NCI-H524 (cell line): ENCODE measurements at regions not wholly inside any gene's neighbourhood (a gene's known extent, or its start where the extent isn't known, plus 50 kb on each side); places are given as distances from the start of the nearest gene placed in this dataset.

ENCODE experiments used
- DNase-seq, 2 experiments: peaks; one replicate each; lab custom pipeline; 2025; lab: John Stamatoyannopoulos, UW

DNA sequence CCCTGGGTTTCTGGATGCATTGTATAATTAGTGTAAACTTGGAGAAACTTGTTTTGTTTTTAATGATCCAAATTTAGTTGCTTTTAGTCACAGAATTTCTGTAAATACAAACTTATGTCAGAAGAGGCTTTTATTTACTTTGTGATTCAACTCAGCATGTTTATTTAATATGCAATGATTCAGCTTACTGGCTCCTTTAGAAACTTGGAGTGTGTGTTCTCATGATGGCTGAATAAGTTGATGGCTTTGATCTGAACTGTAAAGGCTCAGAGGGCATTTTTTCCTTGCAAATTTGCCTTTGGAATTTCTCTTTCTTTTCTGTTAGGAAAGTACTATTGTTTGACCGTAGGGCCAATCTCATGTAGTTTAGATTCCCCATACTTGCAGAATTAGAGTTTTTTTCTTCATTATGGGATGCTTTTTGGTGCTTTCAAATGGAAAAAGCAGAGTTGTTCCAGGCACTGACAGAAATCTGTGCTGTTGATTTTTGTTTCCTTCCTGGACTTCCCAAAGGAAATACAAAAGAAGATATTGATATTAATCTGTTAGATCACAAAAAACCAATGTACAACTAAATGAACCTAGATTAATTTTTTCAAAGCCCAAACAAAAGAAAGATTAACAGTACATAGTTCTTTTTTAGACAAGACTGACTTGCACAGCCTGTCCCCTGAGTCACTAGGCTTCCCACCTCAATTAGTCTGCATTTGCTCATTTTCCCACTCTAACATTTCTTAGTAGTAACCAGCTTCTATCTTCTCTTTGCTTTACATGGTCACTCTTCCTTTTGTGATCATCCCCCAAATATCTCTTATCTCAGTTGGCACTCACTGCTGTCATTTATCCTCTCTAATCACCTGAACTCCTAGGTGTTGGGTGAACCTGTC lies 96.8 kb upstream of the AGR3 start:
- DNase-seq: no peak

DNA sequence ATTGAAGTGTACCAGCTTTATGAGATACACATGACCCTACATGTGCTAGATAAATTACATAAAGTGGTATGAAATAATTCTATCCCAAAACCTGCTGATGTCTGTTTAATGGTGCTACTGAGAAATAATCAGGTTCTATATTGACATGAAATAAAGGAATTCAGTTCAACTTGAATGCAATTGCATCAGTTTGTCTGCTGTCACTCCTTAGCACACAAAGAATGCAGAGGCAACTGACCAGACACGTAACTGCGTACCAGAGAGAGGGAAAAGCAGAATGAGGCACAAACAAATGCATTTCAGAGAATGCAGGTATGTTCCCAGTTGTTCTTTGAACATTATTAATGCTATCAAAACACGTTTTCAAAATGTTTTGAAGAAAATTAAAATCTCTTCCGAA lies 98.8 kb upstream of the AGR3 start:
- no peak for DNase-seq

DNA sequence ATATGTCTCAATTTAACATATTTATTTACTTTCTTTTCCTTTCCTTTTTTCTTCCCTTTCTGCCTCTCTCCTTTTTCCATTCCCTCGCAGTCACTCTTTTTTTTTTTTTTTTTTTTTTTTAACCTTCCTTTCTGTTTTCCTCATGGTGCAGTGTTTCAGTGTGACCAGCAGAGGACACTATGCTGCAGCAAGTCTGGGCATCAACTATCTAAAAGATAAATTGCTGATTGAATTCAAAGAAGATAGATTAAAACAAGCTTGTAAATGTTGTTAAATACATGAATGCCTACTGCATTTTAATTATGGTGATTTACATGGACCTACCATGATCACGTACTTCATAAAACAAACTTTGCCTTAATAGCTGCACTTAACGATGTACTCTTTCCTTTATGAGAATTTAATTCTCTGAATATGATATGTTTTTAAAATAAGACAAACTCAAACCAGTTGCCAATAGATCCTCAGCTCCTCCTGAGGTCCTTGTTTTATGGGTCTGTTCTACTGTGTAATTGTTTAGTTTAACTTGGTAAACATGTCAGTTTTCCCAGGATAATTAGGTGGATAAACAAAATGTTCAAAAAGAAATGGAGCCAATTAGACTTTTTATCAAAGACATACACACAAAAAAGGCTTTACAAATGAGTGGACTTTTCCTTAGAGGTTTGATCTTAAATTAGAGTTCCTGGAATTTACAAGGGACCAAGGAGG lies 101.0 kb upstream of the AGR3 start:
- DNase-seq: peak; percentile 2 to 19

DNA sequence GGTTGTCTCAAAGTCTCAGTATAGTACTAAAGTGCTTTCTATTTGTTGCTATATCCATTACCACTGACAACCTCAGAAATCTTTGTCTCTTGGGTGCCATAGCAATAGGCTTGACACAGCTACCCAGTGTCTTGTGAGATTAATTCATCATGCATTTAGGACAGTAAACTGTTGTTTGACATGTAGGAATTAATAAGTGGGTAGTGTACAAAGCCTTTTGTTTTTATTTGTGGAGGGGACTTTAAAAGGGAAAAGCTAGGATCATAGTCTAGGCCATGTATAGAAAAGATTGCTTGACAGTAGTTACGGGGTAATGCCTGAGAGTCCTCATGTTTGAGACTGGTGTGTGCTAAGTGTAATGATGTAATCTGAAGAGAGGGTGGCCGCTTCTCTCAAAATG lies 102.6 kb upstream of the AGR3 start:
- no peak for DNase-seq

DNA sequence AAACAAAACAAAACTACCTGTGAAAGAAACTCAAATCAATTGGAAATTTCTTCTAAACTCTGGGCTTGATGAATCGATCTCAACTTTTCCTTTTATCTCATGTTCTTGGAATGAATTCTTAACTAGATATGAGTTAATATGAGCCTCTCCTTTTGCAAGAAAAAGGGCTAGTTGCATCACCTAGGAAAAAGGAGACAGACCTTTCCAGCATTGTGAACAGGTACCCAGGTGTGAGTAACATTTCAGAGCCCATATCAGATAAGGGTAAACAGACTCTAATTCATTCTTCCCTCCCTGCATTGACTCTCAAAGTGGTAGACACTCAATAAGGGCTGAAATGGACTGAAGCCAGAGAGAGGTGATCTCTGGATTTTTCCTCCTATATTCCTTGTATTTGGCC lies 103.8 kb upstream of the AGR3 start:
- DNase-seq: no peak

DNA sequence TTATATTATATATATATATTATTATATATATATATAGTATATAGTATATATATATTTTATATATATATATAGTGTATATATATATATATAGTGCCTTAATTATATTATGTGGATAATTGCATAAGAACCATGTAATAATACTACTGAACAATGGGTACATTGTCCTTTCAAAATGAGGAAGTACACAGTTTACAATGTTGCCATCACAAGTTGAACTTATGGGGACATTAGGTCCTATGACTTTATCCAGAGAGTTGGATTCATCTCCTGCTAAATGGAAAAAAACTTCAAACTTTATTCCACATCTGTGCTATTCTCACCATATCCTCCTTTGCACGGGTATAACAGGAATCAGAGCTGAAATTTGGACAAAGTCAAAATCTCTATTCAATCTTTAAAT lies 105.0 kb upstream of the AGR3 start:
- DNase-seq: no peak

DNA sequence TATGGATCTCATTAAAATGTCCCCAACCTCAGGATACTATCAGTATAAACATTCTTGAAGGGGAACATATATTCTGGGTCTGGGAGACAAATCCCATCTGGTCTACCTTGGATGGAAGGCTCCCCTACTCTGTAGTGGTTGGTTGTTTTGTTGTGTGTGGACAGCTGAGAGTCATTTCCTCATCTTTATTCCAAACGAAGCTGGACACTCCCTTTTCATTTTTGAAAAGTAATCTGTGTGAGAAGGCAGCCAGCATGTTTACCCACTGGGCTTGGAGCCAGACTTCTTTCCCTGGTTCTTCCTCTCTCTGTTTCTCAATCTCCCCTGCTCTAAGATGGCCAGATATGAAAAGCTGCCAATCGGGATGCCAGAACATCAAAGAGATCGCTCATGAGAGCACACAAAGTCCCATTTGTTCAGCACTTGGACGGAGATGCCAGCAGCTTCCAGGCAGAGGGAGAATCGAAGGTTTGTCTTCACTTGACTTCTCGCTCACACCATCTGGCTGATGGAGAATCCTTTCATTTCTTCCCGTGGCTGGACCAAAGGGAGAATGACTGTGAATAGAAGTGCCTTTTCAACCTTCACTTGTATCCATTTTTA lies 108.1 kb upstream of the AGR3 start:
- DNase-seq: no peak

DNA sequence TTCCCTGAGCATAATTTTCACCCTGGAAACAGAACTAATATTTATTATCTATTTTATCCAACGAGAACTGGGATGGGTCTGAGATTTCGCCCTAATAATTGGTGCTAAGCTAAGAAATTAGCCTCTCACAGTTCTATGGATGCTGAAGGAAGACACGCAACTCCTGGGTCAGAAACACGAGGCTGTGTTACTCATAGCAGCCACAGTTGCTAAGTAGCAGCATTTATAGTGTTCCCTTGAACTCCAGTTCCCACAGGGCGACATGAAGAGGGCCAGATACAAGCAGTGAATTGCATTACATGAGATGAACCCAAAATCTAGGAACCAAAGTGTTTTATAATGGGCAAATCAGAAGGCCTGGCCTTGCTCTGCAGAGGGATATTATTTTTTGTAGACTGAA lies 109.8 kb upstream of the AGR3 start:
- DNase-seq: no peak

DNA sequence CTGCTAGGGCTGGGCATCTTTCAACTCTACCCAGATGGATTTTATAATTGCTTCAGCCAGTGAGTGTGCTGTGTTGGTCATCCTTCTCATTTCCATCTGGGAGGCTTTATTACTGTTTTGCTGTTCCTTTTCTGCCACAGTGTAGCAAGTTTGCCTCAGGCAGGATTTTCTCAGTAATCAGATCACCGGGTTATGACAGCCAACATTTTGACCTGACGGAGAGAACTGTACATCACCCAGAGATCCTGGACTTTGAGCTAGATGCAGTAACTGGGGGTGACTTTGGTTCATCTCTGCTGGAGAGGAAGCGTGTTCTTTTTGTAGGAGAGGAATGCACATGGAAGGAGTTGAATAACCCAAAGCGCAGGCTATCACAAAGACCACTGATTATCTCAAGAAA lies 111.8 kb upstream of the AGR3 start:
- no peak for DNase-seq

DNA sequence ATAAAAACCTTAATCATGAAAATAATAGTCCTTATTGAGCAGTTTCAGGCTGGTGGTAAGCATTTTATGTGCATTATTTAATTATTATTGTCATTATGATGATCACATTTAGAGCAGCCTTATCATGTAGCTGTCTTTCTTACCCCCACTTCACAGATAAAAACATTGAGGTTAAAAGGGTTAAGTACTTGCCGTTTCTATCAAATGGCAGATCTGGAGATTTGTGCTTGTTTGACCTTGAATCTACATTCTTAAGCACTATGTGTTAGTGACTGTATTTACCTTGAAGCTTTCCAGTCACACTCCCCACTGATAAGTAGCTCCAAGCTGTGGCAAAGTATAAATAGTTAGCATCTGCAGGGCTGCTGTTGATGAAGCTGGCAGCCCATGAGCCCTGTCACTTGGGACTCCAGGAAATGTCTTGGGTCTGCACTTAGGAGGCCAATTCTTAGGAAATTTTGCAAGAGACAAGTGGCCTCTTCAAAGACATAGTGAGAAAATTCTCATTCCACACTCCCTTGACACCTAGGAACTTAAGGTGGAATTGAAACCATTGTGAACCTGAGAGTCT lies 116.8 kb upstream of the AGR3 start:
- no peak for DNase-seq

DNA sequence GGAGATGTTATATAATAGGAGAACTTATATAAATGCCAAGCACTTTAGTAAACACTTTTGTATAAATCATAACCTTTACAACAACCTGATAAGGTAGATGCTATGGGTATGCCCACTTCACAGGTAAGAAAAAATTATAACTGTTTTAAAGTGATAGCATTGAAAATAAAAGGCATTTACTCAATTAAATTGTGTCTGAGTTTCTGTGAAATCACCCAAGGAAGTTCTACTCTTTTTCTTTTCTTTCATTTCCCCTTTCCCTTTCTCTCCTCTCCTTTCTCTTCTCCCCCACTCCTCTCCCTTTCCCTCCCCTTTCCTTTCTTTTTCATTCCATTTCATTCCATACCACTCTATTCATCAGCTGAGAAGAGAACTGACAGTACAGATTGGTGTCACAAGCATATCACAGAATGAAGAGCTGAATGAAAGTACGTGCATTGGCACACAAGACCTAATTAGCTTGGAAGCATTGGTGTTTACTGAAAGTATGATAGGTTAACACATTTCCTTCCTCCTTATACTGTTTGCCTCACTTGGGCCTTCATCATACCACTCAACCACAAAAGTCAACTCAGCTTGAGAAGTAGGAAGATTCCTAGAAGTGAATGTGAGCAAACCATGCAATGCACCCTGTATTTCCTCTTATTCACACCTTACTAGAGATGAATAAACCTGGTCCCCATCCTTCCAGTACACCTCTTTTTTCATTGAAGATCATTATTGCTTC lies 117.9 kb upstream of the AGR3 start:
- no peak for DNase-seq

DNA sequence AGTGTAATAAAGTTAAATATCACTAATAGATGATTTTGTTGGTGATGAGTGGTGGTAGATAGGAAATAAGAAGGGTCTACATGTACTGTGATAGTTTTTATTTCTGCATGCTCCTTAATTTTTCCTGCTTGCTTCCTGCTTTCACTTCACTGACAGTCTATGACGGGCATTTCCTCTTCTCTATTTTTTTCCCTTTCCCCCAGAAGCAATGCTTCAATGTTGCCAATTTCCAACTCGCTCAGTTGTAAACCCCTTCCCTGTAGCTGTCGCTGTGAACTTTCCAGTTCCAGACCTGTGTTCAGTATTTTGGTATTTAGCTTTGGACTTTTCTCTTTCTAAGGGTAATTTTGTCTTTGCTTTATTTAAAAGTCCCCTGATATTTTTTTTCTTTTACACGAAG lies 123.5 kb upstream of the AGR3 start:
- DNase-seq: no peak

DNA sequence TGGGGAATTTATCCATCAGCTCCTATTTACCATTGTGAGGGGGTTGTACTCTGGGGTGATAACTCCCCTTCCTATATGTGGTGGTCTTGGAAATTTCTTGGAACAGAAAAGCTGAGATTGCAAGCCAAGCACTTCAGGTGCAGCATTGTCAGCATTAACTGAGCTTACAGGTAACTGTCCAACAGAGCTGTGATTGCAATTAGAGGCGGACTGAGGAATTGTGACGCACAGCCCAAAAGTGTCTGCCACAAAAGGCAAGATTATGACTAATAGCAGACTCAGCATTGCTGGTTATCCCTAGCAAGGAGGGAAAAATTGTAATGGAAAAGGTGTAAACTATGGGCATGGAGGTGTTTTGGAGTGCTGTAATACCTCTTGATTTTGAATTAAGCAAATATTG lies 126.1 kb upstream of the AGR3 start:
- no peak for DNase-seq

DNA sequence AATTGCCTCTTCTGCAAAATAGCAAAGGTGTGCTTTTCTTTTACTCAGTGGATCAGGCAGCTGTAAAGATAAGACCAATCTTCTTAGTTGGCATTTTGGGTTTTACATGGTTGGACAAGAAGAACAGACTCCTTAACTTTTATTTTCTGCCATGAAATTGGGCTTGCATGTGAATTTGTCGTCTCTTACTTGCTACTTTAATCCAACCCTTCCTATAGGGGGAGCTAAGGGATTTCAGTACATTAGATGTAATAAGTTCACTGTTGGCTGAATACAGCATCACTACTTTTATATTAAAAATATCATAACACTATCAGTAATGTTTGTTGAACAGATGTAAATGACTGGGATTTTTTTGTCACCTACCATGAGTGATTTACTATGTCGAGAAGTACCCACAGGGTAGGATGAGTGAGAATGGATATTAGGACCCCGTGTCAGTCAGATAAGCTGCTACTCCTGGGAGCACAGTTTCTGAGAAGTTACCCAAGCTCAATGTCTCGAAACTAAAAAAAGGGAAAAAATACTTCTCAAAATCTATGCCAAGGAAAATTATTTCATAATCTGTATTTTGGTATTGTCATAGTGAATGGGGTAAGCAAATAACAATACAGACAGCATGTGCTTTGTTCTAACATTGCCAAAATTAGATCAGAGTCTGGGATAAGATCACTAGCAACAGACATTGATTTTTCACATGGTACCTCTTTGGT lies 127.4 kb upstream of the AGR3 start:
- peak in 1 of 2 experiments; percentile 4 for DNase-seq

DNA sequence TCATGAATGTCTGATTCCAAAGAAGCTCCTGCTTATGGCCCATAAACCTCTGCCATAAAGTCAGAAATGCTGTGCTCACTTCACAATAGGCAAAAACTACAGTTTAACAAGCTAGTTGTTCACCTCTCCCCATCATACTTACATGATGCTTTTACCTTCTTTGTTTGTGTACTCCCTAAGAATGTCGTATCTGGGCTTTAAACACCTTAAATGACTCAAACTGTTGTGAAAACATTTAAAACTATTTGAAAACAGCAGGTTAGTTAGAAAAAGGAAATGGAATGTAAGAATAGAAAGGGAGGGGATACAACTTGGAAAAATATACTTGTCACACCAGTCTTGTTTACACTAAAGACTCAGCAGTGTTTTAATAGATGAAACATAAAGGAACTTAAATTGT lies 128.2 kb upstream of the AGR3 start:
- DNase-seq: no peak

DNA sequence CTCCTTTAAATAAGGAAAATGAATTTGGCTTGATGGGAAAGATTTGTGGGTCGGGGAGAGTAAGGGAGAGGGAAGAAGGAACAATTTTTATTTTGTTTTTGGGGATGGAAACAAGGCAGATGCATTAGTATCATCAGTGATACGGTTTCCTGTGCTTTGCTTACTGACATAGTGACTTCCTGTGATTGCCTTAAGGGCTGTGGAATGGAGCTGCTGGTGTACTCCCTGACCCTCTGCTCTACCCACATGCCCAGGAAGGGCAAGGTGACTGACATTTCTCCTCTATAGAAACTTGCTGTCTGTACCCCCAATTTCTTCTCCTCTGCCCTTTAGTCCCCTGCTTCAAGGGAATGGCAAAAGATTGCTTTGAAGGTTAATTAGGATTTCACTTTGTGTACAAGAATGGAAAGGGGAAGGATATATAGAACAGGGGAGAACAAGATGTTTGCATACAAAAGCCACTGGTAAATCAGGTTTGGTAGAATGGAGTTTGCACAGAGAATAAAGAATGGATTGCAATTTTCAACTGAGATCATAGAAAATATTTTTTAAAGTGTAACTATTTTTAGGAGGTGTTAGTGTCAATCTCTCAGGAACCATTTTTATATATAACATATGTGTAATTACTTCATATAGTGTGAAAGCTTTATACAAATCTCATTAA lies 129.0 kb upstream of the AGR3 start:
- DNase-seq: no peak

DNA sequence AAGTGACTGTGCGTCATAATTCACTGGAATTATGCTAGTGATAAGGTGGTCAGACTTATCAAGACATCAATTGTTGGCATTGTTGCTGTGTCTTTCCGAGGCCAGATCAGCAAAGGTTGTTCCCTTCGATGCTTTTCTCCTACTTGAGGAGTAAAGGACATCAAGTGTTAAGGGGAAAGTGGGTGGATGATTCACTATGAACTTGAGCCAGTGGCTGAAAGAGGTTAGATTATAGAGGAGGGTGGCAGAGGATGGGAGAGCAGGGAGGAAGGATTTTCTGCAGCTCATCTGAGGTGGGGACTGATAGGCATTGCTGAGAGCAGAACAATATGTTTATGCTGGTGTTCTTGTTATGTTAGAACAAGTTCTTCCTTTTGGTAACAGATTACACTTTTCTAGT lies 131.4 kb upstream of the AGR3 start:
- no peak for DNase-seq

DNA sequence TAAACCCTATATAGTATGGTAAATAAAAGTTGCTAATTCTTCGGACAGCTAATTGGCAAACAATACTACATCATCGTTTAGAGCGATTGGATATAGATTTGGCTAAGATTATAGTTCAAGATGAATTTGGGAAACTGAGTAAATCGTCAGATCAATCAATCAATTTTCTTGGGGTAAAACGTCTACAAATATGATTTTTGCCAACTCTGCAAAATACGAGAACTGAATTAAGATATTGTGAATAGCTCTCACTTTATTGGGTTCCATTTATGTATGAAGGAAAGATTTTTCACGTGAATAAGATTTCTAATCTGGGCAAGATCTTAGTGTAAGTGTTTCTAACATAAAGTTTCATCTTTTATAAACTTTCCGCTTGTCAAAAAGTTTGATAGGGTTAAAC lies 132.9 kb upstream of the AGR3 start:
- no peak for DNase-seq

DNA sequence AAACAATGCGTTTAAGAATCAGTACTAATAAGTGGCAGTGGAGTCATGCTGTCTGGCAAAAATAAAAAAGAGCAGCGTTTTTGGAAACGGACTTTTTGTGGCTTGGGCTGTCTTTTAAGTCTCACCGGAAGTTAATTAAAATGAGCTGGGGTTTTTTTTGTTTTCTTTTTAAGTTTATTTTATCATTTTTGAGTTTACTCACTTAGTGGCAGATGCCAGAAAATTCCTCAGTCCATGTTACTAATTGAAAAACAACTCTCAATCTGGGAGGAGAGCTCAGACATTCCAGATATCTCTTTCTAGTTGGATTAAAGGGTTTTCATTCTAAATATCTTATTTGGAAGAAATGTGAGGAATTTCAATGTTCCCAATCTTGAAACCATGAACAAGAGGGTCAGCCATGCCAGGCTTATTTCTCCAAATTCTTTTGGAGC lies 133.8 kb upstream of the AGR3 start:
- no peak for DNase-seq

DNA sequence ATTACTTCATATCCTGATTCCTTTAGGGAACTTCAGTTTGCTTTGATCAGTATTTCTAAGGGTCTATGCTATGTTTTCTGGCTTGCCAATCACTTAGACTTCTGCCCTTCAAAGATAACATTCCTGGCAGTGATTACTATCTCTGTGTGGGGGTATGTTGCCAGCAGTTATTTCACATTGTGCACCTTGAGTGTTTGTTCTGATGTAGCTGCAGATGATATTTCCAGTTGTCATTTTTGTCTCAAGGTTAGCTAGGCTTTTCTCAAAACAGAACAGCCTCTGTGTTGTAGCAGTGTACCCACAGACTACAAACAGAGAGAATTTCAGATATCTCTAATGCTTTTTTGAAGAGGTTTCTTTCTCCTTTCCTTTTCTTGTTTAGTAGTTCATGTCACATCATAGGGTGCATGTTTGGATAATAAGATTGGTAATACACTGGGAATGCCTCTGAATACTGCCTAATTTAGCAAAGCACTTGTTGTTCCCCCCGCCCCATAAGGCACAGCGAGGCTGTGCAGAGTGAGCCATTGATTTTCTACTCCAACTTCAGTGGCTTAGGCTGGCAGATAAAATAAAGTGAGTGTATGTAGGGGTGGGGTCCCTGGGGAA lies 134.7 kb upstream of the AGR3 start:
- no peak for DNase-seq
